ENCODE measurements at regions not wholly inside any gene's neighbourhood (a gene's known extent, or its start where the extent isn't known, plus 50 kb on each side); places are given as distances from the start of the nearest gene placed in this dataset.
"Not testable (repeated sequence)": the region's sequence is repeated elsewhere in the genome, so short reads cannot be mapped to it uniquely, and the experiment has no call there.

DNA sequence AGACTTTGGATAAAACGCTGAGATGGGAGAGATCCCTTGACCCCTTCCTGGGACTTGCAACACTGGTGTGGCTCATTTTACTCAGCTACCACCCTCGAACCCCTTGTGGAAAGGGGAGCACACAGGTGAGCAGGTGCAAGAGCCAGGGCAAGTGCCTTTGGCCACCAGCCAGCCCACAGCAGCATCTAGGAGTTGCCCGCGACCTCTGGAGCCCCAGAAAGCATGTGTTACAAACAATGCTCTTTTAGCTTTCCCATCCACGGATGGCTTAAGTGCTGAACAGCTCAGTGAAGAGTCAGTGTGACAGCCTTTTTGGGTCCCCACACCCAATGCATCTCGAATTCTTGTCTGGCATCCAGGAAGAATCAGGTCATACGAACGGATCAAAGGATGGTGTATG, 197.8 kb downstream of the MEMO1 start:
- DNase-seq (ENCODE audit: low spot score) = no peak

DNA sequence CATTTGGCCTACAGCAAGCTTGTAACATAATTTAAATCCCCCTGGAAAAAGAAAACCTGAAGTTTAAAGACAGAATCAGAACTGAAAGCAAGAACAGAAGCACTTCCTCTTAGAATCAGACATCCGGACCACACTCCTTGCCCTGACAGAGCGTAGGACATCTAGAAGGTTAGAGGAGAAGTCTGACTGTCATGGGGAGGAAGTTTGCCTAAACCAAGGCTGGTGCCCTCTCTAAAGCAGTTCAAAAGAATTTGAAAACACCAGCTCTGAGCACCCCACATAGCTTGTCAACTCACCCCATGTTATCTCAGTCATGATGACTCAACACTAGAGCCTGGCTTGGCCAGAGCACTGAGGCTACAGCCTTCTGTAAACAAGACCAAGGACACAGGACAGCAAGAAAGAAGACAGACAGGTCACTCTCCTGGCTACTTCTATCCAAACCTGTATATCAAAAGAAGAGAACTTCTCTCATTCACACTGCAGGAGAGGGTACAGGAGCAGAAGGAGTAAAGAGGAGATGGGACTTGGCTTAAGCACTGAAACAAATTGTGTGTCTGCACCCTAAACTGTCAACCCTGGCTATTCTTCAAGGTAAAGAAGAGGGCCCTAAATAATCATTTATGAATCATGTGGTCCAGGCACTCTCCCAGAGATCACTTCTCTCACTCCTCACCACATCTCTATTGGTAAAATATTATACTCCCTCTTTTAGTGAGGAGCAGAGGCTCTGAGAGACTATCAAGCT, 198.6 kb downstream of the MEMO1 start:
- DNase-seq (ENCODE audit: low spot score) = peak; percentile 32

DNA sequence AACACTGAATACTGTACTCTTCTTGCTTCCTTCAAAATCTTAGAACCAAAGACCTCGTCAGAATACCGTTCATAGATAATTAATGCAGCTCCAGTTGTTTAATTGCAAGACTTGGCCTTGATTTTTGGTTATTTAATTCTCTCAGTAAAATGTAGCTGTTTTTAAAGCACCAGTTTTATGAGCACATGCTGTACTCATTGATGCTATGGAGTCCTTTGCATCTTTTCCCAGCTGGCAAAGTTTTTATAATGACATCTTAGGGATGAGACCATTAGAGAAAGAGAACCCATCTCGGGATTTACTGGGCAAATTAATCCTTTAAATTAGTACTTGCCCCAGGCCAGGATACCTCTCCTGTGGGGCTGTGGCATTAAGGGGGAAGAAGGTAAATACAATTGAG, 199.3 kb downstream of the MEMO1 start:
- DNase-seq (ENCODE audit: low spot score) = no peak

DNA sequence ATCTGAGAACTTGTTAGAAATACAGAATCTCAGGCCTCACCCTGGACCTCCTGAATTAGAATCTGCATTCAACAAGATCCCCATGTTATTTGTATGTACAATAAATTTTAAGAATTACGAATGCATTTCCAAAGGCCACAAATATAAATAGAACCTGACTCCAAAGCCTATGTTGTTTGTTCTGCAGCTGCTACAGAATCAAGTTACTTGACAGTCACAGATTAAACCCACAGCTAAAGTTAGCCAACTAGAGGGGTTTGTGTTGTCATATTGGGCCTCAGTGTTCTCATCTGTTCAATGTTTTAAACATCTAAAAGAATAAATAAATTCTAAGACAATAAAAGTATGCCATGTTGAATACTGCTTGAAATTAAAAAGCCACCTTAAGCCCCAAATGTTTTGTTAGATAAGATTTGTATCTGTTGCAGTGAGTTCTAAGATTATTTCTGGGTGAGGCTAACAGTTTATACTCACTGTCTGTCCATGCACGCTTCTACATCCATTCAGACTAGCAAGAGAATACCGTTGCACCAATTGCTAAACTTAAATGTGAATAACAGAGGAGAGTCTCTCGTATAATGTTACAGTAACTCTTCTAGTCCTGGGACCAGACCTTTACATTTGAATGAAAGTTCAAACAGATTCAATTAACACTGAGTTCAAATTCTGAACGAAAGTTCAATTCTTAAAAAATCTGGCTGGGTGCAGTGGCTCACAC, 200.4 kb downstream of the MEMO1 start:
- no peak for DNase-seq (ENCODE audit: low spot score)

DNA sequence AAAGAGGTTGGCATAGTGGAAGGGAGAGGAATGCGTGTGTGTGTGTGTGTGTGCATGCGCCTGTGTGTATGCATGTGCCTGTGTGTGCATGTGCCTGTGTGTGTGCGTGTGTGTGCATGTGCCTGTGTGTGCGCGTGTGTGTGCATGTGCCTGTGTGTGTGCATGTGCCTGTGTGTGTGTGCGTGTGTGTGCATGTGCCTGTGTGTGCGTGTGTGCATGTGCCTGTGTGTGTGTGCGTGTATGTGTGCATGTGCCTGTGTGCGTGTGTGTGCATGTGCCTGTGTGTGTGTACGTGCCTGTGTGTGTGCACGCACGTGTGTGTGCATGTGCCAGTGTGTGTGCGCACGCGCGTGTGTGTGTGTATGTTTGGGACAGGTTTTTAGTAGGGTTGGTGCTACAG, 205.1 kb downstream of the MEMO1 start:
- no peak for DNase-seq (ENCODE audit: low spot score)

DNA sequence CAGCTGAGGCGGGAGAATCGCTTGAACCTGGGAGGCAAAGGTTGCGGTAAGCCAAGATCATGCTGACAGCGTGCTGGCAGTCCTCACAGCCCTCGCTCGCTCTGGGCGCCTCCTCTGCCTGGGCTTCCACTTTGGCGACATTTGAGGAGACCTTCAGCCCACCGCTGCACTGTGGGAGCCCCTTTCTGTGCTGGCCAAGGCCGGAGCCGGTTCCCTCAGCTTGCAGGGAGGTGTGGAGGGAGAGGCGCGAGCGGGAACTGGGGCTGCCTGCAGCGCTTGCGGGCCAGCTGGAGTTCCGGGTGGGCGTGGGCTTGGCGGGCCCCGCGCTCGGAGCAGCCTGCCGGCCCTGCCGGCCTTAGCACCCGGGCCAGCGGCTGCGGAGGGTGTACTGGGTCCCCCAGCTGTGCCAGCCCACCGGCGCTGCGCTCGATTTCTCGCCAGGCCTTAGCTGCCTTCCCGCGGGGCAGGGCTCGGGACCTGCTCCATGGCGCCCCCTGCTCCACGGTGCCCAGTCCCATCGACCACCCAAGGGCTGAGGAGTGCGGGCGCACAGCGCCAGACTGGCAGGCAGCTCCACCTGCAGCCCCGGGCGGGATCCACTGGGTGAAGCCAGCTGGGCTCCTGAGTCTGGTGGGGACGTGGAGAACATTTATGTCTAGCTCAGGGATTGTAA, 207.2 kb downstream of the MEMO1 start:
- DNase-seq (ENCODE audit: low spot score) = not testable (repeated sequence)

DNA sequence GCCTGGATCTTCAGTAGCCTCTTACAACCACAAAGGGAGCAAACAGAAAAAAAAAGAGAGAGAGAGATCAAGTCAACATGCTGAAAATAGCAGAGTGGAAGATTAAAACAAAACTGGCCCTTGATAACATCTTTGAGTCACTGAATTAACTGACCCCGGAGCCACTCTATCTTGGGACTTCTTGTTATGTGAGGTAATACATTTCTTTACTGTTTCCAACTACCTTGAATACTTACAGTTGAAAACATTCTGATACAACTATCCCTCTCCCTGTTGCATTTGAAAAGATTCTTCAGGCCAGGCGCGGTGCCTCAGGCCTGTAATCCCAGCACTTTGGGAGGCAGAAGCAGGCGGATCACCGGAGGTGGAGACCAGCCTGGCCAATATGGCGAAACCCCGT, 208.1 kb downstream of the MEMO1 start:
- no peak for DNase-seq (ENCODE audit: low spot score)

DNA sequence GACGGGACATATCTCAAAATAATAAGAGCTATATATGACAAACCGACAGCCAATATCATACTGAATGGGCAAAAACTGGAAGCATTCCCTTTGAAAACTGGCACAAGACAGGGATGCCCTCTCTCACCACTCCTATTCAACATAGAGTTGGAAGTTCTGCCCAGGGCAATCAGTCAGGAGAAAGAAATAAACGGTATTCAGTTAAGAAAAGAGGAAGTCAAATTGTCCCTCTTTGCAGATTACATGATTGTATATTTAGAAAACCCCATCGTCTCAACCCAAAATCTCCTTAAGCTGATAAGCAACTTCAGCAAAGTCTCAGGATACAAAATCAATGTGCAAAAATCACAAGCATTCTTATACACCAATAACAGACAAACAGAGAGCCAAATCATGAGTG, 211.5 kb downstream of the MEMO1 start:
- DNase-seq (ENCODE audit: low spot score) = not testable (repeated sequence)

DNA sequence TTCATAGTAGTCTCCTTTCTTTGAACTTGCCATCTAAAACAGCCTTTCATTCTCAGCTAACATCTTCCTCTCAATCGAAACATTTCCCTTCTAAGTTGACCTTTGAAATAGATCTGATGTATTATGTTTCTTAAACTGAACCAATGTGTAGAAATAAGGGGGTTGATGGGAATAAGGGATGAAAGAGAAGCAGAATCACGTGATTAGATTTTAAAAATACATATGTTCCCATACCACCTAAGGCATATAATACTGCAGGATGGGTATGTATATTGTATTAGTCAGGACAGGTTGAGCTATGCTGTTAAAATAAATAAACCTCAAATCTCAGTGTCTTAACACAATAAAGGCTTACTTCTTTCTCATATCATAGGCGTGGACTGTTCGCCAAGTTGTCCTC, 207.5 kb upstream of the SRD5A2 start:
- no peak for DNase-seq (ENCODE audit: low spot score)

DNA sequence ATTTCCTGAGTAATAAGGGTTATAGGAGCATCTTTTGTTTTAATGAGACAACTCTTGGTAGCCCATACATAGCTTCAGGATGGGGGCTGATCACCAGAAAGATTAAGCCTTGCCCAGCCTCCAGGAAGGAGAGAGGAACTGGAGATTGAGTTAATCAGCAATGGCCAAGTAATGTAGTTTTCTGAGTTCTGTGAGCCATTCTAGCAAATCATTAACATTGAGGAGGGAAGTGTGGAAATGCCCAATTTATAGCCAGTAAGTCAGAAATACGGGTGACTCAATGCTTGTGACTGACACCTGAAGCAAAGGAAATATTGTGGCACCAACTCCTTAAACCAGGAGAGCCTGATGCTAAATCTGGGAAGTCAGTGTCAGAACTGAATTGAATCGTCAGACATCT, 205.1 kb upstream of the SRD5A2 start:
- DNase-seq (ENCODE audit: low spot score) = no peak

DNA sequence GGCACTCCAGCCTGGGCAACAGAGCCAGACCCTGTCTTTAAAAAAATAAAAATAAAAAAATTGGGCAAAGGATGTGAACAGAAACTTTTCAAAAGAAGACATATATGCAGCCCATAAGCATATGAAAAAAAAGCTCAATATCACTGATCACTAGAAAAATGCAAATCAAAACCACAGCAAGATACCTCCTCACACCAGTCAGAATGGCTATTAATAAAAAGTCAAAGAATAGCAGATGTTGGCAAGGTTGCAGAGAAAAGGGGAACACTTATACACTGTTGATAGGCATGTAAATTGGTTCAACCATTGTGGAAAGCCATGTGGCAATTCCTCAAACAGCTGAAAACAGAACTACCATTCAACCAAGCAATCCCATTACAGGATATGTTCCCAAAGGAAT, 204.1 kb upstream of the SRD5A2 start:
- DNase-seq (ENCODE audit: low spot score) = no peak

DNA sequence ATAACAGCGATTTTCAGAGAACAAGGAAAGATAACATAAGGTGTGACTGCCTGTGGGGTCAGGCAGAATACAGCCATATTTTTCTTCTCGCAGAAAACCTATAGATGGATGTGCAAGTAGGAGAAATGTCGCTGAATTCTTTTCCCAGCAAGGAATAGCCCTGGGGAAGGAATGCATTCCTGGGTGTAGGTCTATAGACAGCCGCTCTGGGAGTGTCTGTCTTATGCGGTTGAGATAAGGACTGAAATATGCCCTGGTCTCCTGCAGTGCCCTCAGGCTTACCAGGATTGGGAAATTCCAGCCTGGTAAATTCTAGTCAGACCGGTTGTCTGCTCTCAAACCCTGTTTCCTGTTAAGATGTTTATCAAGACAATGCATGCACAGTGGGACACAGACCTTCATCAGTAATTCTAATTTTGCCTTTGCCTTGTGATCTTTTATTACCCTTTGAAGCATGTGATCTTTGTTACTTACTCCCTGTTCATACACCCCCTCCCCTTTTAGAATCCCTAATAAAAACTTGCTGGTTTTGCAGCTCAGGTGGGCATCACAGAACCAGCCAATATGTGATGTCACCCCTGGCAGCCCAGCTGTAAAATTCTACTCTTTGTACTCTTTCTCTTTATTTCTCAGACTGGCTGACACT, 202.8 kb upstream of the SRD5A2 start:
- DNase-seq (ENCODE audit: low spot score) = not testable (repeated sequence)

DNA sequence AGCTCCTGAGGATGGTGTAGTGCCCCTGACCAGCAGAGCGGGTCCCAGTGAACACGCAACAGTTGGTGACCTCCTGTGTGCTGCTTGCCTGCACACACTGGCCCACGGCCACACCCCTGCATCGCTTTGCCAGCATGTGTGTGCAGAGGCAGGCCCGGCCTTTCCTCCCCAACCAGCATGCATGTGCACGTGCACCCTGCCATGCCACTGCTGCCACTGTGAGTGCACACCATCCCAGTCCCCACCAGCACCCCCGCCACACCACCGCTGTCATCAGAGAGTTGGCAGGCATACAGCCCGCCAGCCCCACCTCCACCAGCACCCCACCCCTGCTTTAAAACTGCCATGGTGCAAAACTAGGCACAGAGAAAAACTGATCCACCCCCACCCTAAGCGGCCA, 197.4 kb upstream of the SRD5A2 start:
- DNase-seq (ENCODE audit: low spot score) = no peak

DNA sequence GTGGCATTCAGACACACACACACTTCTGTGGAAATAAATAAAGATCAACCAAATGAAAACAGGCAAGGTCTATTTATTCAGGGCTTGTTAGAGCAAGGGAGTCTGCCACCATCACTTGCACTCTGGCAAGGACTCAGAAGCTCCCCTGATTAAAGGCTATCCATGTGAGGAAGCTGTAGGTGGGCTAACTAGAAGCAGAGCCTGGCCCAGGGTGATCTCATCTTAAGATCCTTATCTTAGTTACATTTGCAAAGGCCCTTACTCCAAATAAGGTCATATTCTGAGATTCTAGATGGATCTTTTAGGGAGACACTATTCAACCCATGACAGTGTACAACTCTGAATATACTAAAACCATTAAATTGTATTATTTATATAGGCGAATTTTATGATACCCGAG, 190.0 kb upstream of the SRD5A2 start:
- no peak for DNase-seq (ENCODE audit: low spot score)

DNA sequence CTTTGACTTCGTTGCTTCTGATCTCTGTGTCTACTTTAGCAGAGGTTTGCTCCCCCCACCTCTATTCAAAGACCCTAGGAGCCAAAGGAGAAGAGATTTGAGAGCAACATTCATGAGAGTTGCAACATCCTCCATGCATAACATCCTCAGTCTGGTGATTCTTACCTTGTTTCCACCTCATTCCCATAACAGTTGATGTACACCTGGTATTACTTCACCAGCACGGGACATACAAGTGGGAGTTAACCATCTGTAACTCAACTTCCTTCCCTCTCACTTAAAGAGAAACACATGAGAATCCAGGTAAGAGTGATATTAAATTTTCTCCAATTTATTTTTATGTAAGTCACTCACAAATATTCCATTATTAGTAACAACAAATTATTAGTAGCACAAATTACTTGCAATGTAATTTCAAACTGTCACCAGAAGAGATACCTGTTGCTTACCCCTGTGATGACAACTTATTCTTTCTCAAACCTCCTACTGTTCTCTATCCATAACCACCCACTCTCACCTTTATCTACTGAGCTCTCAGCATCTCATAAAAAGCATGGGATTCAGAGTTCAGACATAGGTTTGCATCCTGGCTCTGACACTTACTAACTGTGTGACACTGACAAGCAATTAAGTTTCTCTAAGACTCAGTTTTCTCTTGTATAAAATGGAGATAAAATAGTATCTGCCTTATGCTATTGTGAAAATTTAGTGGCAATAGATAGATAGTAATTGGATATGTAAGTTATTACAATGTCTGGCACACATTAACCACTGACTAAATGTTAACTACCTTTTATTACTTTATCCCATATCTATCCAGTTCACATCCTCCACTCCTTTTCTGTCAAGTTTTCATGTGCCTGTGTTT, 184.6 kb upstream of the SRD5A2 start:
- DNase-seq (ENCODE audit: low spot score) = no peak

DNA sequence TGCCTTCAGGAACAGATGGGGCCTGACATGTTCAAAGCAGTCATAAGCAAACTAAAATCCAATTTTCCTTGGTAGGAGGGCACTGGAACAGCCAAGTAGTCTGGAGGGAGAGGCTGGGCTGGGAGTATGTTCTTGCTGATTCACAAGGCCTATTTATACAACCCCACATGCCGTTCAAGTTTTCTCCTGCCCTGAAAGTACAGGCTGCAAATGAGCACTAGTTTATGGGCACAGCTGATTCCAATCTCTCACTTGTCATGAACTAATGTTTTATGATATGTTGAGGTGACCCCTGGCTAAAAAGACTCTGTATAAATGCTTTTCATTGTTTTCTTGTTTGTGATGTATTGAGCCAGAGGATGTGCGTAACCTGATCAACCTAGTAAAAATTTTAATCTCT, 183.4 kb upstream of the SRD5A2 start:
- DNase-seq (ENCODE audit: low spot score) = no peak

DNA sequence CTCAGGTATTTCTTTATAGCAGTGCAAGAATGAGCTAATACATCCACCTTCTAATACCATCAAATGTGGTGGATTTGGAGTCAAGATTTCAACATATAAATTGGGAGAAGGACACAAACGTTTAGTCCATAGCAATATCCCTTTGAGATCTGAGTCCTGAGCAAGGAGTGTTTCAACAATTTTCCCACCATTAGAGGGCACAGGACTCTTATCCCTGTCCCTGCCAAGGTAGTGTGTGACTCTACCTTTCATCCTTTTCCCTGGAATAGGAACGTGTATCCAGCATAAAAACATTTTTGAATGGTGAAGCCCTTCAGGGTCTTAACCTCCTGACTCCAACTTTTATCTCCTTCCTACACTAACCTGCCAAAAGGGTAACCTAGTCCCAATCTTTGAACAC, 181.3 kb upstream of the SRD5A2 start:
- DNase-seq (ENCODE audit: low spot score) = no peak

DNA sequence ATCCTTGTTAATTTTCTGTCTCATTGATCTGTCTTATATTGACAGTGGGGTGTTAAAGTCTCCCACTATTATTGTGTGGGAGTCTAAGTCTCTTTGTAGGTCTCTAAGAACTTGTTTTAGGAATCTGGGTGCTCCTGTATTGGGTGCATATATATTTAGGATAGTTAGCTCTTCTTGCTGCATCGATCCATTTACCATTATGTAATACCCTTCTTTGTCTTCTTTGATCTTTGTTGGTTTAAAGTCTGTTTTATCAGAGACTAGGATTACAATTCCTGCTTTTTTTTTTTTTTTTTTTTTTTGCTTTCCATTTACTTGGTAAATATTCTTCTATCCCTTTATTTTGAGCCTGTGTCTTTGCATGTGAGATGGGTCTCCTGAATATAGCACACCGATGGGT, 176.6 kb upstream of the SRD5A2 start:
- not testable (repeated sequence) for DNase-seq (ENCODE audit: low spot score)

DNA sequence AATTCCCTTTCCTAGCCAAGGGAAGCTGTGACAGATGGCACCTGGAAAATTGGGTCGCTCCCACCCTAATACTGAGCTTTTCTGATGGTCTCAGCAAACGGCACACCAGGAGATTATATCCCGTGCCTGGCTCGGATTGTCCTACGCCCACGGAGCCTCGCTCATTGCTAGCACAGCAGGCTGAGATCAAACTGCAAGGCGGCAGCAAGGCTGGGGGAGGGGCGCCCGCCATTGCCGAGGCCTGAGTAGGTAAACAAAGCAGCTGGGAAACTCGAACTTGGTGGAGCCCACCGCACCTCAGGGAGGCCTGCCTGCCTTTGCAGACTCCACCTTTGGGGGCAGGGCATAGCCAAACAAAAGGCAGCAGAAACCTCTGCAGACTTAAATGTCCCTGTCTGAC, 168.0 kb upstream of the SRD5A2 start:
- DNase-seq (ENCODE audit: low spot score) = not testable (repeated sequence)

DNA sequence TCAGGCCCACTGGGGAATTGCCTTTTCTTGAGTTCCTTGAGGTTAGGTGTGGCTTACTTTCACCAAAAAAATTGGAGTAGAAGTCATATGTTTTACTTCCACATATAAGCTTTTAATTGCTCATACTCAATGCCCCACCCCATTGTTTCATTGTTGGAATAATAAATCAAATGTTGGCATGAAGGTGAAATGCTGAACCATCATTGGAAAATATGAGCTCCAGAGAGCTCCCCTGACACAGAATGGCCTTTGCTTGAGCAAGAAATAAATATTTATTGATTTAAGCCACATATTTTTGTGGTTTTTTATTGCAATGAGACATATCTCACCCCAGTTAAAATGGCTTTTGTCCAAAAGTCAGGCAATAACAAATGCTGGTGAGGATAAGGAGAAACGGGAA, 167.3 kb upstream of the SRD5A2 start:
- no peak for DNase-seq (ENCODE audit: low spot score)

DNA sequence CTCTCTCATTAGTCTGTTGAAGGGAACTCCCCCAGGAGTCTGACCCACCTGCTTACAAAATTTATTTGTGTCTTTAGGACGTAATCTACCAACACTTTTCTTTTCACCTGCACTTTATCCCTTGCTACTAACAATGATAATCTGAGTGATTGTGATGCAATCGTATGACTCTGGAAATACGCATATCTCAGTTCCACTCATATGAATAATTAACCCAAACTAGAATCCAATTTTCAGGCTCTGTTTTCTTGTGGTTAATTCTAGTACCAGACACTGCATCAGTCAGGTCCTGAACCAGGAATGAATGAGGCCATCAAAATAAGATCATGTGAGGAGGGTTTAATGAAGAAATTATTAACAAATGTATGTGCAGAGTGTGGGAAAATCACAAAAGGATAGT, 158.4 kb upstream of the SRD5A2 start:
- no peak for DNase-seq (ENCODE audit: low spot score)

Measured in CD4-positive, alpha-beta T cell treated with Interleukin-6 at 100 ng/mL for 8 hours (primary cell).